ENCODE measurements at regions not wholly inside any gene's neighbourhood (a gene's known extent, or its start where the extent isn't known, plus 50 kb on each side); places are given as distances from the start of the nearest gene placed in this dataset.

DNA sequence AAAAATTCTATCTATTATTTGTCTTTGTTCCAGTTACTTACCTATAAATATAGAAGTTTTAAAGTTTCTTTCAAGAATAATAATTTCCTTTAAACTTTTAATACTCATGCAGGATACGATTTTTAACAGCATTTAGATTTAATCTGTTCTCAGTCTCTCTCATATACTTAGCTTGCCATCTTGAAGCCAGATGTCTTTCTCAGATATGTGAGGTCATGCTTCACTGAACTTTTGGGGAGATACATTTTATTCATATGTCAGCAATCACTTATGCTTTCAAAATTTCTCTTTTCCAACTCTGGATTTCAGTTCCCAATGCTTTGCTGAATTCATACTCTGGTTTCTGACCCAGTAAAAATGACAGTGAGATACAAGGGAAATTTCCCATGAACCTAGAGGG is 66.5 kb upstream of the CCDC178 start:
- TF ChIP-seq, protein P1, sequence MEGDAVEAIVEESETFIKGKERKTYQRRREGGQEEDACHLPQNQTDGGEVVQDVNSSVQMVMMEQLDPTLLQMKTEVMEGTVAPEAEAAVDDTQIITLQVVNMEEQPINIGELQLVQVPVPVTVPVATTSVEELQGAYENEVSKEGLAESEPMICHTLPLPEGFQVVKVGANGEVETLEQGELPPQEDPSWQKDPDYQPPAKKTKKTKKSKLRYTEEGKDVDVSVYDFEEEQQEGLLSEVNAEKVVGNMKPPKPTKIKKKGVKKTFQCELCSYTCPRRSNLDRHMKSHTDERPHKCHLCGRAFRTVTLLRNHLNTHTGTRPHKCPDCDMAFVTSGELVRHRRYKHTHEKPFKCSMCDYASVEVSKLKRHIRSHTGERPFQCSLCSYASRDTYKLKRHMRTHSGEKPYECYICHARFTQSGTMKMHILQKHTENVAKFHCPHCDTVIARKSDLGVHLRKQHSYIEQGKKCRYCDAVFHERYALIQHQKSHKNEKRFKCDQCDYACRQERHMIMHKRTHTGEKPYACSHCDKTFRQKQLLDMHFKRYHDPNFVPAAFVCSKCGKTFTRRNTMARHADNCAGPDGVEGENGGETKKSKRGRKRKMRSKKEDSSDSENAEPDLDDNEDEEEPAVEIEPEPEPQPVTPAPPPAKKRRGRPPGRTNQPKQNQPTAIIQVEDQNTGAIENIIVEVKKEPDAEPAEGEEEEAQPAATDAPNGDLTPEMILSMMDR (IDR thresholded peaks at IDR 0.05) = no peak
- no peak for TF ChIP-seq POLR2A (IDR thresholded peaks at IDR 0.05)

Data from right lobe of liver (tissue), 4 donors.